Body of pancreas (tissue), 4 donors: ENCODE measurements at regions not wholly inside any gene's neighbourhood (a gene's known extent, or its start where the extent isn't known, plus 50 kb on each side); places are given as distances from the start of the nearest gene placed in this dataset.

ENCODE experiments used
- CTCF ChIP-seq, 7 experiments: fragments of 450-650 bp in 4 of 7; fragments of 200-600 bp in 3 of 7; sonication (generic) in 3 of 7; IDR thresholded peaks; one replicate each; pipeline ENCODE4 v1.5.1; 2016 to 2019; ENCODE audit warnings: antibody characterized with exemption in 7 of 7
- POLR2A ChIP-seq, 3 donors: fragments of 450-650 bp; IDR thresholded peaks; one replicate each; pipeline ENCODE4 v1.6.1; 2016; ENCODE audit warnings: antibody characterized with exemption in 3 of 3, mild to moderate bottlenecking in 2 of 3

GRCh38 chr6:94323853-94324252 lies 904.5 kb upstream of the EPHA7 start:
- TF ChIP-seq CTCF (IDR thresholded peaks at IDR 0.05): no peak
- TF ChIP-seq POLR2A (IDR thresholded peaks at IDR 0.05): no peak
